GM21723 (cell line): ENCODE measurements at regions not wholly inside any gene's neighbourhood (a gene's known extent, or its start where the extent isn't known, plus 50 kb on each side); places are given as distances from the start of the nearest gene placed in this dataset.

Experiments
- ATAC-seq: cut with Tn5 transposase; IDR thresholded peaks from one replicate; pipeline ENCODE4 v1.9.1; 2021; ENCODE audit warnings: mild to moderate bottlenecking, moderate library complexity; ENCODE audit not compliant: unreplicated experiment

DNA sequence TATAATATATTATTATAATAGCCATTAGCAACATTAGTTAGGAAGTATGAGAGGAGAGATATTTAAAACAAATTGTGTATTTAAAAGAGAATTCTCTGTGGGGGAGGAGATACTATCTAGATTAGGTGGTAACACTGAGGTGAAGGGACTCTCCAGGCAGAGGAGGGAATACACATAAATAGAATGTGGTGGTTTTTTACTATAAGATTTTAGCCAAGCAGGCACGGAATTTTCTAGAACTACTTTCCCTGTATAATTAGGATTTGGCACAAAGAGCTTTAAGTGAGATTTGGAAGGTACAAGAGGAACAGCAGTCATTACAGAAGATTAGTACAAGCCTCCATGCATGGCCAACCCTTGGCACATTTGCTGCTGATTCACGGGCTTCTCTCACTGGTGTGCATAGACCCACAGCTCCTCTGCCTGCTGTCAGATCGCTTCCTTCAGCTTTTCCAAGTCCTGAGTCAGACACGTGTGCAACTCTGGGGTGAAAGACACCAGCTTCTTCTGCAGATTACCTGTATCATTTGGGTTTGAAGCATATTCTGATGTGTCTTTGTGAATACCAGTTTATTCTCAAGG, 685.5 kb downstream of the KCTD8 start:
- peak; percentile 56 for ATAC-seq

- ATAC-seq = no peak
Measured at GRCh38 chr4:43765514-43765913, 683.1 kb downstream of the KCTD8 start.

DNA sequence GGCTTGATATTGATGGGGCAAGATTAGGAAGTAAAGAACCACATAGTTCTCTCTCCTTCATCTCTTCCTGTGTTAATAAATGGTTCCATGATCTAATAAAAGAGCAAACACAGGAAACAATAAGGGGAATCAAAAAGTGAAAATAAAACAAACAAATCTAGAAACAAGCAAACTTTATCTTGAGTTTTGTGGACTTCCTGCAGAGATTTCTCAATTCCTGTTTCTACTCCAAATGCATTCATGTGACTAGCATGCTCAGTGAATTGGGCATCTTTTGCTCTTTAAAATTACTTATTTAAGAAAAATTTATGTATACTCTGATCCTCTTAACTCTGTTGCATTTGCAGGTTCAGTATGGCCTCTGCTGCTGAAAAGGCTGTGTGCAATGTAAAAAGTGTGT, 682.0 kb downstream of the KCTD8 start:
- ATAC-seq = peak; percentile 69

DNA sequence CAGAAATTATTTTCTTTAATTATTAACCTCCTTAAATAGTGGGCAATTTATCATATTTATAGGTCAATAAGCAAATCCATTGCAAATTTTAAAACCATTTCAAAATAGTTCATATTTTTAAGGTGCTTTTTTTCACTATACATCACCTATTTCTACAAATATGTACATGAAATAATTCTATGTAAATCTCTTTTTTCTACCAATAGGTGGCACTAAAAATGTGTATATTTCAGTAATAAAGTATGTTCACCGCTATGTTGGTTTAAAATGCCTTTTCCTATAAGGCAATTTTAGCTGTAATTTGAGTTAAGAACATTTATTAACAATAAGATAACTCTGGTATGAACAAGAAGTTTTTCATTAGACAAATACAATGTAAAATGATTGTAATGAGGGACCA, 672.2 kb downstream of the KCTD8 start:
- ATAC-seq = no peak

DNA sequence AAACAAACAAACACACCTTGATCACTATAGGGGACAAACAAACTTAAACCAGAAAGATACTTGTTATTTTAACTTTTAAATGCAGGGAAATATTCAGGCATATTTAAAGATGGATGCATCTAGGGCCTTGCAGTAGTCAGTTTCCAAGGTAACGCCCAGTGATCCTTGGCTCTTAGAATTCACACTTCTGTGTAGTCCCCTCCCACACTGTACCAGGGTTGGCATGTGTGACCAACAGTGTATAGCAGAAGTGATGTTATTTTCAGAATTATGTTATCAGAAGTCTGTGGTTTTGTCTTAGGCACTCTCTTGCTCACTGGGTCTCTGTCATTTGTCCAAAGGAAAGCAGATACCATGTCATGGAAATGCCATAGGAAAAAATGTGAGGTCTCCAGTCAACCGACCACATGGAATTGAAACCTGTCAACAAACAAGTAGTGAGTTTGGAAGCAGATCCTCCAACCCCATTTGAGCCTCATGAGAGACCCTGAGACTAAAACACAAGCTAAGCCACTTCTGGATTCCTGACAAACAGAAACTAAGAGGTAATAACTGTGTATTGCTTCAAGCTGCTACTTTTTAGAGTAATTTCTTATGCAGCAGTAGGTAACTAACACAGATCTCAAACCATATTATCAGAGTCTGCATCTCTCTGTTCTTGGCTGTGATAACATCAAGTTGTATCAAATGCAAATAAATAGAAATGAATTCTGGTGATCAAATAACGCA, 670.3 kb downstream of the KCTD8 start:
- ATAC-seq = no peak

DNA sequence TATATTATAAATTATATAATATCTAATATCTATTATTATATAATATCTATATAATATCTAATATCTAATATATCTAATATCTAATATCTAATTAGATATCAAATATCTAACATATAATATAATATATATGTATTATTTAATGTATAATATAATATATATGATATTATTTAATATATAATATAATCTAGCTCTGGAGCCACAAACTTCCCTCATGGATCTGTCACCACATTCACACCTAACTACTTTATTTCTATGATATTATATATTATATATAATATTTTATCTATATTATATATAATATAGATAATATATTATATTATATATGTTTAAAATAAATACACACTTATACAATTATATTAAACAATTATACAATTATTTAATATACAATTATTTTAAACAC, 667.5 kb downstream of the KCTD8 start:
- ATAC-seq = no peak

DNA sequence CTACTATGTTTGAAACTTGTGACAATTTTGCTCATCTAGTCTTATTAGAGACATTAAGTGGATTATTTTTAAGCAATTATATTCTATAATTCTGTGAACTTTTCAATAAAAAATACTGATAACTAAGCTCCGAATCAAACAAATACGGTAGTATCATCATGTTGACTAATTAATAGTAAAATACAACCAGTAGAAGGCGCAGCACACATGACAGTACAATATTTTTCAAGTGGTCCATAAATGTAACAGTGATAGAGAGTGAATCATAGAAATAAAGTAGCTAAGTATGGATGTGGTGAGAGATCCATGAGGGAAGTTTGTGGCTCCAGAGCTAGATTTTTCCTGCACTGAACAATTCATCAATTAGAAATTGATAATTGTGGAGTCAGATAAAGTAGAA, 666.2 kb downstream of the KCTD8 start:
- no peak for ATAC-seq

DNA sequence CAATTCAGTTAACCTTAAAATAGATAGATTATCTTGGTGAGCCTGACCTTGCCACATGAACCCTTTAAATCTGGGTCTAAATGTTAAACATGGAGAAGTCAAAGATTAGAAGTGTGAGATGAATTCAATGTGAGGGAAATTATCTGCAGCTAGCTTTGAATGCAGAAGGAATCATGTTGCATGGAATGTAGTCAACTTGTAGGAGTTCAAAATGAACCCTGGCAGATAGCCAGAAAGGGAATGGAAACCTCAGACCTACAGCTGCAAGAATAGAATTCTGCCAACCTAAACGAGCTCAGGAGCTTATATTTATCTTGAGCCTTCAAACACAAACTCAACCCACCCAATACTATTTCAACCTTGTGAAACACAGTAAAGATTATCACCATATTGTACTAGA, 632.5 kb downstream of the KCTD8 start:
- ATAC-seq = no peak

- ATAC-seq = no peak
Measured at GRCh38 chr4:43822621-43823020, 626.0 kb downstream of the KCTD8 start.

- ATAC-seq = peak; percentile 56
Measured at GRCh38 chr4:43835869-43836268, 612.7 kb downstream of the KCTD8 start.

DNA sequence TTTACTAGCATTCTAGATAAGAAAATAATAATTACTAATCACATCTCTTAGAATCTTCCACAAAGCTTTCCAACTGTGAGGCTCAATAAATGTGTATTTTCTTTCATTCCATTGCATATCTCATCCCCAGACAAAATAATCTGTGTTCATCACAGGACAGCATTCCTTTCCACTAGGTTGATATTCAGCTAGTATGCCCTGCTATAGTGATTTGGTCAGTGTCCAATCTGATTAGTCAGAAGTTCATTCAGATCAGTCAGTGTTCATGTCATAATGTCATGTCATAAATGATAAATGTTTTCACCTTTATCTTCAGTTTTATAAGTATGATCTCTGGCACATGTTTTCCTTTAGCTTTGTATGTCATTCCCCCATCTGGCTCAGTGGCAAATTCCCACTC, 611.4 kb downstream of the KCTD8 start:
- ATAC-seq = no peak

DNA sequence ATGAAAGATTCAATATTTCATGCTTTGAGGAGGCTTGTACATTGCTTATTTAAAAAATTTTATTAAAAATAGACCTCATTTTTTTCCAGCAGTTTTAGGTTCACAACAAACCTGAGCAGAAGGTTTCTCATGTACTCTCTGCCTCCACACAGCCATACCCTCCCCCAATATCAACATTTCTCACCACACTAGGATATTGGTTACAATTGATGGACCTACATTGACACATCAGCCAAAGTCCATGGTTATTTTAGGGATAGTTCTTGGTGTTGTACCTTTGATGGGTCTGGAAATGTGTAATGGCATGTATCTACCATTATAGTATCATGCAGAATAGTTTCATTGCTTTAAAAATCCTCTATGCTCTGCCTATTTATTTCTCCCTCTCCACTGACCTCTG, 611.0 kb downstream of the KCTD8 start:
- no peak for ATAC-seq

- ATAC-seq = no peak
Measured at GRCh38 chr4:43842594-43842993, 606.0 kb downstream of the KCTD8 start.

GRCh38 chr4:43843501-43843900, 605.1 kb downstream of the KCTD8 start:
- no peak for ATAC-seq

GRCh38 chr4:43846111-43846587, 602.5 kb downstream of the KCTD8 start:
- ATAC-seq = no peak

DNA sequence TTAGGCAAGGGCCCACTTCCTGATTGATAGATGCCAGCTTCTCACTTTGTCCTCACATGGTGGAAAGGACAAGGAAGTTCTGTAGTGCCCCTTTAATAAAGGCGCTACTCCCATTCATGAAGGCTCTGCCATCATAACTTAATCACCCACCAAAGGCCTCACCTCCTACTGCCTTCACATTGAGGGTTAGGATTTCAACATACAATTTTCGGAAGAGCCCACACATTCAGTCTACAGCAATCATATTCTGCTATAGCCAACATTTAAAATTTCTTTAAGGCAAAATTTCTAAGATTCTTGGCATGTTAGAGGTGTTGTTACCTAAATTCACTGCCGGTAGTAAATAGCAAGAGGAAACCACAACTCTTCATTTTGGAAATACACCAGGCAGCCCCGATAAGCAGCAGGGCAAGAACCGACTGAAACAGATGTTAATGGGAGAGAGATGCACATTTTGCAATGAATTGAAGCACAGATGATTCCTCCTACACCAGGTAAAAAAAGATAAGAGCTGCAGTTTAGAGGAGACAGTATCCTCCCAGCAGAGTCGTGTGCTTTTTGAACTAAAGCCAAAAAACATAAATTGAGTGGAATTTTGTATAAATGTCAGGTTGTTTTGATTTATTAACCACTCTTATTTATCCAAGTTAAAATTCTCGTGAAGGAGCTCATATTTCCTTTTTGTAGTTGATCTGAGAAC, 594.9 kb downstream of the KCTD8 start:
- no peak for ATAC-seq

DNA sequence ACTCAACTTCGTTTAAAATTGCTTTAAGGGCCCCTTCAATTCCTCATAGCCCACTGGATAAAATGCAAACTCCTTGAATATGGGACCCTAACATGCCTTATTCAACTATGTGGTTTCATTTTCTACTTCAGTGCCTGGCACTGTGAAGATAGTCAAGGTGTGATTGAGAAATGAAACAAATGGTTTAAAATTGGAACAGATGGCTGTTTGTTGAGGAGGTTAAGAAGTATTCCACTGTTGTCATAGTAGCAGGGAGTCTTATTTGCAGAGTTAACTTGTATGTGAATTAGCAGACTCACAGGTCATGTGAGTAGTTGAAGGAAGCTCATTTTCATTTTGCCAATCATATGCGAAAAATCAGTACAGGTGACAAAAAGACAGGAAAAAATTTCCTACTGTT, 593.3 kb downstream of the KCTD8 start:
- no peak for ATAC-seq

DNA sequence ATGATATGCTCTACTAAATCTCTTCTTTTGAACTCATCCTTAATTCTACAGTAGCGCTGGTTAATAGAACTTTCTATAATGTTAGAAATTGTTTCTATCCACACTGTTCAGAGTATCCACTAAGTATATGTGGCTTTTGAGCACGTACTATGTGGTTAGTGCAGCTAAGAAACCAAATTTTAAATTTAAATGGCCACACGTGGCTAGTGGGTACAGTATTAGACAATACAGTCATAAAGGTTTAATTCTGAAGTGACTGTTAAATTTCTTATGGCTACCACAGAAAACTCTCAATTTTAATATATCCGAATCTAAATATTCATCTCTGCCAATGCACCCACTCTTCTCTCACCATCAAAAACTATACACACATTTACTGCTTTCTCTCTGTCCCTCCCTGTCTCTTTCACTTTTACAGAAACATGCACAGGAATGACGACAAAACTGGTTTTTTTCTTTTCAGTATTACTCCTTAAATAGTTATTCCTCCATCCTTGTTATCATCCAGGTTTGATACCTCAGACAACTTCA, 583.9 kb downstream of the KCTD8 start:
- ATAC-seq = no peak

DNA sequence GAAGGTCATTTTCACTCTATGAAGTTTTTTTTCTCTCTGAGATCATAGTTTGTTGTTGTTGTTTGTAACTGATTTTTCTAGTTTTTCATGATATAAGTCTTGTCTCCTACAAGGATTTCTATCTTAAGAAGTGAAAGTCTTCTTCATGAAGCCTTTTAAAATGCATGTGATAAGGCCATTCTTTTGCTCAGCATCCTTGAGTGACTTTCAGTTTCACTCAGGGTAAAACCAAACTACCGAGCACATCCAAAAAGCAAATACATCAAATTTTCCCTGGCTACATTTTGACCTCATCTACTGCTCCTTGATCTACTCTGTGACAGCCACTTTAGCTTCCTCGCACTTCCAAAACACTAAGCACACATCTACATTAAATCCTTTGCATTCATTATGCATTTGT, 580.7 kb downstream of the KCTD8 start:
- no peak for ATAC-seq

DNA sequence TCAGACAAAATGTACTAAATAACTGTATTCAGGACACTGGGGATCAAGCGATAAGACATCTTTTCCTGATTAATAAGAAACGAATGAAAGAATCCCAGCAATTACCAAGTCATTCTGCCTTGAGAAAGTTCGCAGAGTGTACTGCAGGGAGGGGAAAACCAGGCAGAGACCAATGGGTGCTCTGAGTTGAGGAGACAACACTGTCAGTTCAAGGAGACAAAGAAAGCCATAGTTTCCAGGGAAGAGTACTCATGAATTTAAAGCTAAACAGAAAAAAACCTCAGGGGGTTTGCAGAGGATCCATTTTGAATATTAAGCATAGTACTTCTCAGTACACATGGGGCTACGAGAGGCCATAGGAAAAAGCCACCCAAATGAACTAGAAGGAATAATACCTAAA, 573.0 kb downstream of the KCTD8 start:
- ATAC-seq = no peak

DNA sequence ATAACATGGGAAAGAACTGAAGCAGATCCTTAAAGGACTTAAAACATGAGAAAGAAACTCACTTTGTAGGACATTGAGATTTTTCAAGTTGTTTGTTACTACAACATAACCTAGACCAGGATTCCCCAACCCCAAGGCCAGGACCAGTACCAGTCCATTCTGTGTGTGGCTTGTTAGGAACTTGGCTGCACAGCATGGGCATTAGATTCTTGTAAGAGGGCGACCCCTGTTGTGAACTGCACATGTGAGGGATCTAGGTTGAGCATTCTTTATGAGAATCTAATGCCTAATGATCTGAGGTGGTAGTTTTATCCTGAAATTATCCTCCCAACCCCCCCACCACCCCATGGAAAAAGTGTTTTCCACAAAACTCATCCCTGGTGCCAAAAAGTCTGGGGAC, 566.1 kb downstream of the KCTD8 start:
- ATAC-seq = no peak

DNA sequence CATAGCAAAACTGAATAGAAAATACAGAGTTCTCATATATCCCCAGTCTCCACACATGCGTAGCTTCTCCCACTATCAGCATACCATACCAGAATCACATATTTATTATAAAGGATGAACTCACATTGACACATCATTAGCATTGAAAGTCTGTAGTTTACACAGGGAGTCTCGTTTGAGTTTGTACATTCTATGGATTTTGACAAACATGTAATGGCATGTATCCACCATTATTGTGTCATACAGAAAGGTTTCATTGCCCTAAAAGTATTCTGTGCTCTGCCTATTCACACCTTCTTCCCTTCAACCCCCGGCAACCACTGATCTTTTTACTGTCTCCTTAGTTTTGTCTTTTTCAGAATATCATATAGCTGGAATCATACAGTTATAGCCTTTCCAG, 562.4 kb downstream of the KCTD8 start:
- ATAC-seq = no peak
